ENCODE measurements at regions not wholly inside any gene's neighbourhood (a gene's known extent, or its start where the extent isn't known, plus 50 kb on each side); places are given as distances from the start of the nearest gene placed in this dataset.

- Histone ChIP-seq H3K4me3 (ENCODE audit: low read depth in 1 of 2, low read length in 2 of 2) (no peak overlapping the region), H3K9me3 (ENCODE audit: control insufficient read depth in 1 of 2, low read length in 2 of 2) (no peaks in the 10 kb centered on the region), H3K27ac (ENCODE audit: low read depth, low read length) (no peak overlapping the region), H3K36me3 (ENCODE audit: control insufficient read depth in 1 of 2, insufficient read depth in 2 of 2, low read length in 2 of 2) (no peaks in the 10 kb centered on the region), H3K27me3 (ENCODE audit: control insufficient read depth in 1 of 2, insufficient read depth in 2 of 2, low read length in 2 of 2) (no peaks in the 10 kb centered on the region), H3K4me1 (ENCODE audit: control insufficient read depth in 1 of 2, insufficient read depth in 2 of 2, low read length in 2 of 2) (no peaks in the 10 kb centered on the region), H3K9ac (ENCODE audit: low read depth in 1 of 2, low read length in 2 of 2) (no peak overlapping the region)
Observed at GRCh38 chr20:7492257-7492656, 448.0 kb downstream of the HAO1 start.

- H3K4me1 ChIP-seq (ENCODE audit: control insufficient read depth in 1 of 2, insufficient read depth in 2 of 2, low read length in 2 of 2): no peaks in the 10 kb centered on the region
- no peak overlapping the region for H3K9ac ChIP-seq (ENCODE audit: low read depth in 1 of 2, low read length in 2 of 2)
- no peaks in the 10 kb centered on the region for H3K9me3 ChIP-seq (ENCODE audit: control insufficient read depth in 1 of 2, low read length in 2 of 2)
- no peaks in the 10 kb centered on the region for H3K27me3 ChIP-seq (ENCODE audit: control insufficient read depth in 1 of 2, insufficient read depth in 2 of 2, low read length in 2 of 2)
- no peaks in the 10 kb centered on the region for H3K36me3 ChIP-seq (ENCODE audit: control insufficient read depth in 1 of 2, insufficient read depth in 2 of 2, low read length in 2 of 2)
- H3K4me3 ChIP-seq (ENCODE audit: low read depth in 1 of 2, low read length in 2 of 2): no peak overlapping the region
- no peak overlapping the region for H3K27ac ChIP-seq (ENCODE audit: low read depth, low read length)
Observed at GRCh38 chr20:7493311-7493710, 446.9 kb downstream of the HAO1 start.

DNA sequence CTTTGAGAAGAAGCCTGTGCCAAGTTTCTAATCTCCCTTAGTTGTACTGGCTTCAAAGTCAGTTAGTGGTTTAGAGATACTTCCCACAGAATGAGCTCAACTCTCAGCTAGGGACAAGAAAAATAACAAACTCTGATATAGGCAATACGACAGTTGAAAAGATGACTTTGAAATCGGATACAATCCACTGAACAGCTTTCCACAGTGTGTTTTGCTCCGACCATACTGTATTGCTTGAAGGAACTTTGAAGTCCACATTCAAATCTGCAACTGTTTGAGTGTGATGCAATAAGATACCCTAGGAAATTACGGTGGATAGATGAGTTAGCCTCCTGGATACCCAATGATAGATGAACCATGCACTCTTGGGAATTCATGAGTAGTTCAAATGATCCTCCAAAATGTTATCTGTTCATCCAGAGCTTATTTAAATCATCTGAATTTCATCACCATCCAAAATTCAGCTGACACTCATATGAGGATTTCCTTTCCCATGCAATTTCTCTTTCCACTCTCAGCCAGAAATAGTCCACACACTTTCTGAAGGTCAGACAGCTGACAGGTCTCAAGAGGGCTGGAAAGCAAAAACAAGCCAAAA is 443.8 kb downstream of the HAO1 start:
- Histone ChIP-seq H3K36me3 (ENCODE audit: control insufficient read depth in 1 of 2, insufficient read depth in 2 of 2, low read length in 2 of 2) (no peaks in the 10 kb centered on the region), H3K27me3 (ENCODE audit: control insufficient read depth in 1 of 2, insufficient read depth in 2 of 2, low read length in 2 of 2) (no peaks in the 10 kb centered on the region), H3K27ac (ENCODE audit: low read depth, low read length) (no peak overlapping the region), H3K4me3 (ENCODE audit: low read depth in 1 of 2, low read length in 2 of 2) (no peak overlapping the region), H3K9ac (ENCODE audit: low read depth in 1 of 2, low read length in 2 of 2) (no peak overlapping the region), H3K4me1 (ENCODE audit: control insufficient read depth in 1 of 2, insufficient read depth in 2 of 2, low read length in 2 of 2) (no peaks in the 10 kb centered on the region), H3K9me3 (ENCODE audit: control insufficient read depth in 1 of 2, low read length in 2 of 2) (no peaks in the 10 kb centered on the region)

DNA sequence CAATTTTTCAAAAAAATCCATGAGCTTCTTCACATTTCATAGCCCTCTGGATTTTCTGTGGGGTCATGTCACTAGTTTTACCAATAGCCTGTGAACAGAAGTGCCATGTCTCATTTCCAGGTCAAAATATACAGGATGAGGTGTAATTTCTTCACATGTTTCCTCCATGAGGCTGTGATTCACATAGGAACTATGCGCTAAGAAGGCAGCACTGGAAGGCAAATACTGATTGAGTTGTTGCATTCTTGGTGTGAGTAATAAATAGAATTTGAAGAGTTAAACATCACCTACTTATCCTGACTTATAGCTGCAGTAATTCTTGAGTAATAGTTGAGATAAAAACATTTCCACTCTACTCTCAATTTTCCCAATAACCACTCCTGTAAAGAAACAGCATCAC is 442.3 kb downstream of the HAO1 start:
- no peak overlapping the region for H3K9ac ChIP-seq (ENCODE audit: low read depth in 1 of 2, low read length in 2 of 2)
- H3K9me3 ChIP-seq (ENCODE audit: control insufficient read depth in 1 of 2, low read length in 2 of 2): no peaks in the 10 kb centered on the region
- no peak overlapping the region for H3K27ac ChIP-seq (ENCODE audit: low read depth, low read length)
- no peaks in the 10 kb centered on the region for H3K4me1 ChIP-seq (ENCODE audit: control insufficient read depth in 1 of 2, insufficient read depth in 2 of 2, low read length in 2 of 2)
- H3K27me3 ChIP-seq (ENCODE audit: control insufficient read depth in 1 of 2, insufficient read depth in 2 of 2, low read length in 2 of 2): no peaks in the 10 kb centered on the region
- H3K4me3 ChIP-seq (ENCODE audit: low read depth in 1 of 2, low read length in 2 of 2): no peak overlapping the region
- no peaks in the 10 kb centered on the region for H3K36me3 ChIP-seq (ENCODE audit: control insufficient read depth in 1 of 2, insufficient read depth in 2 of 2, low read length in 2 of 2)

- Histone ChIP-seq H3K27ac (ENCODE audit: low read depth, low read length) (no peak overlapping the region), H3K4me3 (ENCODE audit: low read depth in 1 of 2, low read length in 2 of 2) (no peak overlapping the region), H3K4me1 (ENCODE audit: control insufficient read depth in 1 of 2, insufficient read depth in 2 of 2, low read length in 2 of 2) (no peaks in the 10 kb centered on the region), H3K36me3 (ENCODE audit: control insufficient read depth in 1 of 2, insufficient read depth in 2 of 2, low read length in 2 of 2) (no peaks in the 10 kb centered on the region), H3K27me3 (ENCODE audit: control insufficient read depth in 1 of 2, insufficient read depth in 2 of 2, low read length in 2 of 2) (no peaks in the 10 kb centered on the region), H3K9me3 (ENCODE audit: control insufficient read depth in 1 of 2, low read length in 2 of 2) (no peaks in the 10 kb centered on the region), H3K9ac (ENCODE audit: low read depth in 1 of 2, low read length in 2 of 2) (no peak overlapping the region)
Observed at GRCh38 chr20:7499201-7499600, 441.1 kb downstream of the HAO1 start.

DNA sequence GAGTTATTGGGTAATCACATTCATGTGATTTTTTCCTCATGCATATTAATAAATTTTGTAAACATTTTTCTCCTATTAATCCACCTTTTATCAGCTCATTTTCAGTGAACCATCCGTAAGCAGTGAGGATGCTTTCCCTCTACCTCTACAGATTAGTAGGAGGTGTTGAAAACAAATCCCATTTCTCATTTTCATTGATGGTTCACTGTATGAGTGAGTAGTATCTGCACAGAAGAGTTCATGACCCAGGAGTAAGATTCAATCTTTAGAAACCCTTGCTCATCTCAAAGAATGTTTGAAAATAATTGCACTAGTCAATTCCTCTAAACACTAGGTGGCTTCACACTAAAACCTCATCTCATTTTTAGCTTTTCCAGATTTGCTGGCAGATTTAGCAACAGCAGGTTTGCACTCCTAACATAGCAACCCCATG is 440.0 kb downstream of the HAO1 start:
- Histone ChIP-seq H3K36me3 (ENCODE audit: control insufficient read depth in 1 of 2, insufficient read depth in 2 of 2, low read length in 2 of 2) (no peaks in the 10 kb centered on the region), H3K9me3 (ENCODE audit: control insufficient read depth in 1 of 2, low read length in 2 of 2) (no peaks in the 10 kb centered on the region), H3K9ac (ENCODE audit: low read depth in 1 of 2, low read length in 2 of 2) (no peak overlapping the region), H3K27me3 (ENCODE audit: control insufficient read depth in 1 of 2, insufficient read depth in 2 of 2, low read length in 2 of 2) (no peaks in the 10 kb centered on the region), H3K27ac (ENCODE audit: low read depth, low read length) (no peak overlapping the region), H3K4me1 (ENCODE audit: control insufficient read depth in 1 of 2, insufficient read depth in 2 of 2, low read length in 2 of 2) (no peaks in the 10 kb centered on the region), H3K4me3 (ENCODE audit: low read depth in 1 of 2, low read length in 2 of 2) (no peak overlapping the region)

DNA sequence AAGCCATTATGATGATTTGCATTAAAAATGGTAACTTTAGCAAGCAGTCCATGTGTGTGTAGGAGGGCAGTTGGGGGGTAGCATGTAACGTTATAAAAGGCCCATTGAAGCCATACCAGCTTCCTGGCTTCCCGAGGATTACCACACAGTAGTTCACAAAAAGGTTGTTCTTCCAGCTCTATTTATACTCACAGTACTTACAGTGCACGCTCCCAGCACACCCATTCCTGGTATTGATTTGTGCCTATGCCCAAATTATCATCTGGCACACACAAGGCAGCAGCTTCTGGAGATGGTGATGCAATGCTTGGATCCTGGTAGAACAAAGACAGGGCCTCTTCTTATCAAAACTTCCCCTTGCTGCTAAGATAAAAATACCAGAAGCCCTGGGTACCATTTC is 436.8 kb downstream of the HAO1 start:
- no peak overlapping the region for H3K4me3 ChIP-seq (ENCODE audit: low read depth in 1 of 2, low read length in 2 of 2)
- H3K27ac ChIP-seq (ENCODE audit: low read depth, low read length): no peak overlapping the region
- H3K27me3 ChIP-seq (ENCODE audit: control insufficient read depth in 1 of 2, insufficient read depth in 2 of 2, low read length in 2 of 2): no peaks in the 10 kb centered on the region
- no peaks in the 10 kb centered on the region for H3K36me3 ChIP-seq (ENCODE audit: control insufficient read depth in 1 of 2, insufficient read depth in 2 of 2, low read length in 2 of 2)
- no peaks in the 10 kb centered on the region for H3K4me1 ChIP-seq (ENCODE audit: control insufficient read depth in 1 of 2, insufficient read depth in 2 of 2, low read length in 2 of 2)
- H3K9ac ChIP-seq (ENCODE audit: low read depth in 1 of 2, low read length in 2 of 2): no peak overlapping the region
- H3K9me3 ChIP-seq (ENCODE audit: control insufficient read depth in 1 of 2, low read length in 2 of 2): no peaks in the 10 kb centered on the region

- H3K27ac ChIP-seq (ENCODE audit: low read depth, low read length): no peak overlapping the region
Observed at GRCh38 chr20:7505152-7505834, 435.0 kb downstream of the HAO1 start.

DNA sequence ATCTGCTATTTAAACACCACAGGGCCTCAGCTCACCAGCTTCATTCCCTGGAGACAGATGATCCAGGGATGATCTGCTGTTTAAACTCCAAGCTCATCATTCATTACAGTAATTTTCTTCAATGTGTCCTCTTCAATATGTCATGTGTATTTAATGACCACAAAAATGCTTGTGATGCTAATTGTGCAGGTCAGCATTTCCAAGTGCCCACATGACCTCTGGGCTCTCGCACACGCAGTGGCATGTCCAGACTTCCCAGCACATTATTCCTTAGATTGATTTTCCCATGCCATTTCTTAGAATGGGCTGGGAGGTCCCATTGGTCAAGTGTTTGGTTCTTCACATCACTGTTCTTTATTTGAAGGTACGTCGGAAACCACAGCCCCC is 434.4 kb downstream of the HAO1 start:
- Histone ChIP-seq H3K4me3 (ENCODE audit: low read depth in 1 of 2, low read length in 2 of 2) (no peak overlapping the region), H3K9me3 (ENCODE audit: control insufficient read depth in 1 of 2, low read length in 2 of 2) (no peaks in the 10 kb centered on the region), H3K36me3 (ENCODE audit: control insufficient read depth in 1 of 2, insufficient read depth in 2 of 2, low read length in 2 of 2) (no peaks in the 10 kb centered on the region), H3K27me3 (ENCODE audit: control insufficient read depth in 1 of 2, insufficient read depth in 2 of 2, low read length in 2 of 2) (no peaks in the 10 kb centered on the region), H3K27ac (ENCODE audit: low read depth, low read length) (no peak overlapping the region), H3K4me1 (ENCODE audit: control insufficient read depth in 1 of 2, insufficient read depth in 2 of 2, low read length in 2 of 2) (no peaks in the 10 kb centered on the region), H3K9ac (ENCODE audit: low read depth in 1 of 2, low read length in 2 of 2) (no peak overlapping the region)

More at GRCh38 chr20:7505152-7505834, 435.0 kb downstream of the HAO1 start:
- no peaks in the 10 kb centered on the region for H3K4me1 ChIP-seq (ENCODE audit: control insufficient read depth in 1 of 2, insufficient read depth in 2 of 2, low read length in 2 of 2)
- no peaks in the 10 kb centered on the region for H3K9me3 ChIP-seq (ENCODE audit: control insufficient read depth in 1 of 2, low read length in 2 of 2)
- no peak overlapping the region for H3K9ac ChIP-seq (ENCODE audit: low read depth in 1 of 2, low read length in 2 of 2)
- H3K4me3 ChIP-seq (ENCODE audit: low read depth in 1 of 2, low read length in 2 of 2): no peak overlapping the region
- no peaks in the 10 kb centered on the region for H3K36me3 ChIP-seq (ENCODE audit: control insufficient read depth in 1 of 2, insufficient read depth in 2 of 2, low read length in 2 of 2)
- H3K27me3 ChIP-seq (ENCODE audit: control insufficient read depth in 1 of 2, insufficient read depth in 2 of 2, low read length in 2 of 2): no peaks in the 10 kb centered on the region

DNA sequence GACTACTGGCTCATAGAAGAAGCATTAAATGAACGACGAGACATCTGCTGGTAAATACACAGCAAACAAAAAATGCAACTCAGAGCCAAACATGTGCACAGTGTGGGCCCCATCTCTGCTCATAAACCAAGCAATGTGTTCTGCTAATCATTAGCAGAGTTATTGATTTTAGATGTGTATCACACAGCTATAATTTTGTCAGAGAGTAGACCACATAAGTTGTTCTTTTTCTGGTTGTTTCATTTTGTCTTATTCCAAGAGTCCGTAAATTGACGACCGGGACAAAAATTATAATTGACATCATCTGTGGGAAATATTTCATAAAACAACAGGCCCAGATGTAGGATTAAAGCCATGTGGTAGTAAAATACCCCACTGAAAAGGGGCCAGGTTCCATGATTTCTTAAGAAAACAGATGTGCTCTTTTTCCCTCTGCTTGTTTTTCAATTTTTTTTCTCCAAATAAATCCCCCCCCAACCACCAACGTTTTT is 423.6 kb downstream of the HAO1 start:
- H3K27me3 ChIP-seq (ENCODE audit: control insufficient read depth in 1 of 2, insufficient read depth in 2 of 2, low read length in 2 of 2): no peaks in the 10 kb centered on the region
- H3K9me3 ChIP-seq (ENCODE audit: control insufficient read depth in 1 of 2, low read length in 2 of 2): no peaks in the 10 kb centered on the region
- H3K9ac ChIP-seq (ENCODE audit: low read depth in 1 of 2, low read length in 2 of 2): no peak overlapping the region
- no peaks in the 10 kb centered on the region for H3K36me3 ChIP-seq (ENCODE audit: control insufficient read depth in 1 of 2, insufficient read depth in 2 of 2, low read length in 2 of 2)
- H3K4me3 ChIP-seq (ENCODE audit: low read depth in 1 of 2, low read length in 2 of 2): no peak overlapping the region
- H3K4me1 ChIP-seq (ENCODE audit: control insufficient read depth in 1 of 2, insufficient read depth in 2 of 2, low read length in 2 of 2): no peaks in the 10 kb centered on the region
- no peak overlapping the region for H3K27ac ChIP-seq (ENCODE audit: low read depth, low read length)

Measured in duodenal mucosa (tissue), 2 donors.